ENCODE measurements at regions not wholly inside any gene's neighbourhood (a gene's known extent, or its start where the extent isn't known, plus 50 kb on each side); places are given as distances from the start of the nearest gene placed in this dataset.

DNA sequence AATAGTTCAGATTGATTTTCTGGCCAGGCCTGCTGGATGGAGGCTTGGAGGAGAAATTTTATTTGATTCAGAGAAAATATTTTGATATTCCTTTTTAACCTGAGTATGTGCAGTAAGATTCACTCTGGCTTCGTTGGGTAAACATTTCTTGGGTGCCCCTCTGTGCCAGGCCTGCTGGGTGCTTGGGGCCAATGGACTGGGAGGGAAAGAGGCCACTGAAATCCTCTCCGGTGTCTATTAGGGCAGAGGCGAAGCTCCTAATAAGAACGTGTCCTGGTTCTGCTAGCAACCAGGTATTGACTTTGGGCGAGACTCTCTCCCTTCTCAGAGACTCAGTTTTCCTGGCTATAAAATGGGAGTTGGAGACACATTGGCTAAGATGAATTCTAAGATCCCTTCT, 122.5 kb downstream of the CYLD start:
- no peak for DNase-seq

DNA sequence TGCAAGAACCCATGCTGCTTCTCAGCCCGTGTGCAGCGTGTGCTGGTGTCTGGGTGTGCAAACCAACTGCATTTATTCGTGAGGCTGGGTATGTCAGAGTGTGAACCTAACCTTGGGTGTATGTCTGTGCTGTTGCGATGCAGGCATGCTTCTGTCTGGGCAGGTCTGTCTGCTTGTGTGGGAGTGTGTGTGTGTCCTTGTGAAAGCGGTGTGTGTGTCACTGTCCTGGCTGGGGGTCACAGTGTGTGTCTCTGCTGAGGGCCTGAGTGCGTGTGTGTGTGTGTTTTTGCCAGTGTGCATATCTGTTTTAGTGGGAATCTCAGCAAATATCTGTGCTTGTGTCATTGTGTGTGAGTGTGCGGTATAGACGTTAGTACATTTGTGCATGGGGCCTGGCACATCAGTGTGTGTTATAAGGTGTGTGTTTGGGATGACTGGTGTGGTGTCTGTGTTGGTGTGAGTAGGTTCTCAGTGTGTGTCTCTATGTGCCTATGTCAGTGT, 121.8 kb downstream of the CYLD start:
- DNase-seq: no peak

DNA sequence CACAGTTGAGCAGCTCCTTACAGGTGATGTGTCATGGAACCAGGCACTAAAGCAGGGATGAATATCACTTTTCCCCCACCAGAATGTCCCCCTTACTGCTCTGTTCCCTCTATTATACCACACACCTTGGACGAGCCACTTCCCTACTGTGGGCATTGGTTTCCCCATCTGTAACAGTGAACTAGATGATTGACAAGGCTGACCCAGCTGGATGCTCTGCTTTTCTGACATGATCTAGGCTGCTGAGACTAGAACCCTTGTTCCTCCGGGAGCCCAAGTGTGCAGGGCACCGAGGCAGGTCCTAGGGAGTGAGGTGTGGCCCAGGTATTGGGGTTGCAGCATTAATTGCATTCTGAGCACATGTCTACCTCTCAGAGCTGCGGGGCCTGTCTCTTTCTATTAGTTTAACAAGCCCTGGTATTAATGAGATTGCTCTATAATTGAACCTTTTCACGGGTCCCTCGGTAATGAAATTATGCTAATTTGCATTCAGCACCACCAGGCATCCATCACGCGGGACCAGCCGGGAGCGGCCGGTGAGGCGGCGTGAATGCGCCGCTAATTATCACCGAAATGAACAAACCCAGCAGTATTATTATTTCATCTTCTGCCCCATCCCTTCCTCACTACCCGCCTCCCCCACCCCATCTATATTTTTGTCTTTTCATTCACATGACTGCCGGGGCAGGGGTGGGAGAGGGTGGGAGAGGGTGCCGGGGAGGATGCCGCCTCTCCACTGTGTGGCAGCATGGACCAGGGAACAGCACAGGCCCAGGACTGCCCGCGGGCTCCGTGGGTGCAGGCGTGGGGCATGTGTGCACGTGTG, 121.1 kb downstream of the CYLD start:
- DNase-seq: no peak

DNA sequence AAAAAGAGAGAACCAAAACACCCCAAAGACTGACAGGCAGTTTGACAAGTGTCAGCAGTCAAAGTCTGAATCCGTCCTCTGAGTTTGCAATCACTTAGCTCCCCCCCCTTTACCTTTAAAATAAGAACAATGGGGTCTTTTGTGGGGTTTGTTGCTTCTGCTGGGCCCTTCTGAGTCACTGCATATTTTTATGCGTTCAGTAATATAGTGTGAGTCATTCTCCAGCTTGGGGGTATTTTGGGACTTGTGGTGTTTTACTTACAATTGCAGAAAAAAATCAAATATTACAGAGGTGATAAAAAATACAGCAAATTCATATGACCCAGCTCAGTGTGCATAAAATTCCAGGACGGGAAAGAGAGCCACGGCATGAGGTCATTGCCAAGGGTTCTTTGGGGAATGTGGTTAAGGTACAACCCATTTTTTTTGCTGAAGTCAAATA, 120.1 kb downstream of the CYLD start:
- DNase-seq: no peak

DNA sequence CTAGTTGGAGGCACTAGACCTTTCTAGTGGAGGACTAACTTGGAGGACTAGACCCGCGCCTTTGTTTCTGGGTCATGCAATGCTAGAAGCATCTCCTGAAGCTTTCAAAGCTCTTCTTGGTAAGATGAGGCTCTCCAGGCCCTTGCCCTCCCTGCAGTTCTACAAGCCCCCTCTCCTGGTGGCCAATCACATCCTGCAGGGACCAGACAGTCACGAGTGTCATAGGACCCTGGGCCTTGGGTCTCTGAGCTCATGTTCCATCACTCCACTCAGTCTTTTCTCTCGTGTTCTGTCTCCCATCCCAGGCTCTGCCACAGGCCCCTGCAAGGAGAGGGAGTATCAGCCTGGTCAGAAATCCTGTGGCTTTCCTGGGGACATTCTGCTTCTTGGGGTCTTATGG, 119.6 kb downstream of the CYLD start:
- no peak for DNase-seq

DNA sequence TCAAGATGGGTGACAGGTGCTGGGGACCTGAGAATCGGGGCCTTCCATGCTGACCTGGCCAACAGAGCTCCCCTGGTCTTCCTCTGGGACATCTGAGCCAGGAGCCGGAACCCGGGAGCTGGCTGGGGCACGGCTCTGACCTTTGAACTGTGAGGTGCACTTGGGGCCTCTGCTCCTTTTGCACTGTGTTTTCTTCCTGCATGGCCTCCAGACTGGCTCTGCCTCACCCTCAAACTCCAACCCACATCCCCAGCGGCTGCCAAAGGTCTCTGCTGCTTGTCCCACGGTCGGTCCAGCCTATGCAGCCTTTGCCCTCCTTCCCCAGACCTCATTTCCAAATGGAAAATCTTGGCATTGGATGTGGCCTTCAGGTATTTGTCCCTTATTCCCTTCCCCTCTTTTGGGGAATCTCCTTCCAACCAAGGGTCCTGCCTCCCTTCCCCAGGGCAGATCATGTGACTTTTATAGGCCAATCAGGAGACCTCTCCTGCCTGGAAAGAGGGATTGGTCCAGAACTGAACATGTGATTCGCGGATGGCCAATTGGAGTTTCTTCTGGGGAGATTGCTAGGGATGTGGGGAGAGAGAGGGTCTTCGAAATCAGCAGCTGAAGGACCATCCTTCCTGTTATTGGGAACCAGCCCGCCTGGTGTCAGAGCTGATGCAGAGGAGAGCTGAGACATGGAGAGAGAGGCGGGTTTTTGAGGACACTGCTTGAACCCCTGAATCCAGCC, 117.9 kb downstream of the CYLD start:
- no peak for DNase-seq

DNA sequence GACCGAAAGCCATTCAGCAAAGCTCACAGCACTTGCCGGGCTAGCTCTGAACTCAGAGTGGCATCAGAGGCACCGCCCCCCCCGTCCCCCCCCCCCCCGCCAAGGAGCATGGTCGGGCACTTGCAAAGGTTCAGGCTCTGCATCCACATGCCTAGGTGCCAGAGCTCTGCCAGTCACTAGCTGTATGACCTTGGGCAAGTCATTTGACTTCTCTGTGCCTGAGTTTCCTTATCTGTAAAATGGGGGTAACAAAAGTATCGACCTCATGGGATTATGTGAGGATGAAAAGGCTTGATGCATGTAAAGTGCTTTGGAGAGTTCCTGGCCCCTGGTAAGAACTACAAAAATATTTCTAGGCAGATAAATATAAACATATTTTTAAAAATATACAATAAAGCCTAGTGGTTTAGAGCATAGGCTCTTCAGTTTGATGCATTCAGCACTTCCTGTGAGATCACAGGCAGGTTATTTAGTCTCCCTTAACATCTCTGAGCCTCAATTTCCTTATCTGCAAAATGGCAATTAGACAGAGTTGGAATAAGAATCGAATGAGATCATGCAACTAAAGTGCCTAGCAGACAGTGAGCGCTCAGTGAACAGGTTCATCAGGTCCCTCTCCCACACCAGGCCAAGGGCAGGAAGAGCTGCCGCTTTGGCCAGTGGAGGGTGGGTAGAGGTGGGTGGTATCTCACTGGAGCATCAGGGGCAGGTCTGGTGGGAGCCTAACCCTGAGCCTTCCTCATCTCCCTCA, 117.2 kb downstream of the CYLD start:
- DNase-seq: no peak

DNA sequence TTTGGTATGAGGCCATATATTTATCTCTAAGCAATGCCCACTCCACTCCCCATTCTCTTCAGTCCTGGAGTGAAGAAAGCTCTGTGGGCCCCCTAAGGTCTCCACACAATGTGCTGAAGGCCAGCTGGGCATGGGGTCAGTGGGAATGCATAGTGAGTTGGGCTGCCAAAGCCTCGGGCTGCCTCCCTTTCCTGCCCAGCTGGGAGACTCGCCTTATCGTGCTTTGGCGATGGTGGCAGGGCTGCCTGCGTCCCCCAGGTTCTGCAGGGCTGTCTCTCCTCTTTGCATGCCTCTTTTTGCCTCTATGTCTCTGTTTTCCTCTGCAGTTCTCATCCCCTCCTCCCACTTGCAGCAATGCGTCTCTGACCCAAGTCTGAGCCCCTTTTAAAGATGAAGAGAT, 116.5 kb downstream of the CYLD start:
- DNase-seq: no peak

DNA sequence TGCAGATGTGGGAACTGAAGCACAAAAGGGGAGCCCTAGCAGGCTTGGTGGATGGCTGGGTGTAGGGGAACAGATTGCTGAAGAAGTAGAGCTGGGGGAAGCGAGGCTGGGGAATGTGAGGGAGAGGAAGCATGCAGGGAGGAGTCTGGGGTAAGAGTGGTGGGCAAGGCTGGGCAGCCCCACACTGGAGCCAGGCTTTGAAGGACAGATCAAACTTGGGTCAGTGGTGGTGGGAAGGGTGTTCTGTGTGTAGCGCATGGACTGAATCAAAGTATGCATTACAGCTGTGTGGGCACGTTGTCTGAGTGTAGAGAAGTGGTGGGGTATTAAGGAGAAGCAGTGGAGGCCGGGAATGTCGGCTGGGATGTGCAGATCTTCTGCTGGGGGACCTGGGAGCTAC, 116.0 kb downstream of the CYLD start:
- DNase-seq: no peak

DNA sequence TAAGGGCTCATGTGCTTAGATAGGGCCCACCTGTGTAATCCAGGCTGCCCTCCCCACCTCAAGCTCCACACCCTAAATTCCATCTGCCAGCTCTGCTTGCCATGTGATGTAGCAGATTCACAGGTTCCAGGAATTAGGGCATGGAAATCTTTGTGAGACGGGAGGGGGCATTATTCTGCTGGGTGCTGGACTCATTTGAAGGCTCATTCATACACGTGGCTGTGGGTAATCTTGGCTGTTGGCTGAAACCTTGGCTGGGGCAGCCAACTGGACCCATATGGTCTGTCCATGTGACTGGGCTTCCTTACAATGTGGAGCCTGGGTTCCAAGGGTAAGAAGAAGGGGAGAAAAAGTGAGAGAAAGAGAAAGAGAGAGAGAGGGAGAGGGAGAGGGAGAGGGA, 115.1 kb downstream of the CYLD start:
- no peak for DNase-seq

DNA sequence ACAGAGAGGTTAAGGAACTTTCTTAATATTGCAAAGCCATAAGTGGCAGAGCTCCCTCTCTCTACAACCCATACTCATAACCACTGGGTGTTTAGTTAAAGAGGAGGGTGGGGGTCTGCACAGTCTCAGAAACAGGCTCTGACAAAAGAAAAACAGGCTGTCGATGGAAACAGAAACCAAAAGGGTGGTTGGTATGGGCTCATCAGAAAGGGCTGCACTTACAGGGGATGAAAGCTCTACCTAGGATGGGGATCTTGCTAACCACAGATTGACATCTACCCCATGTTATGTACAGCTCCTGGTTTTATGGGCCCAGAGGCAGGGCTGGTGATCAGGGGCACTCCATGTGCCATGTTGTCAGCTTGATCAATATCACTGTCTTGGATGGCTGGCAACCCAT, 111.4 kb downstream of the CYLD start:
- no peak for DNase-seq
